Fibroblast of lung (primary cell): ENCODE measurements at regions not wholly inside any gene's neighbourhood (a gene's known extent, or its start where the extent isn't known, plus 50 kb on each side); places are given as distances from the start of the nearest gene placed in this dataset.
A peak's percentile ranks its signal among the peaks of the same experiment; 100 is the strongest.

Source experiments
- EZH2 ChIP-seq: IDR thresholded peaks from 2 replicates; pipeline ENCODE4 v1.5.1; 2012; ENCODE audit warnings: low read length, control low read depth, mild to moderate bottlenecking; ENCODE audit errors: missing control alignments
- TF ChIP-seq, protein P1 (sequence below), 2 donors: IDR thresholded peaks in 1 of 2; conservative IDR thresholded peaks in 1 of 2; 1 replicate in 1 of 2; 2 replicates in 1 of 2; pipeline ENCODE4 v1.5.1; 2011 to 2012; ENCODE audit warnings: low read length in 2 of 2, control low read depth in 1 of 2, inconsistent platforms in 1 of 2, low read depth in 1 of 2, mild to moderate bottlenecking in 1 of 2

GRCh38 chr18:34322365-34323289 is 97.9 kb upstream of the NOL4 start:
- TF ChIP-seq, protein P1, sequence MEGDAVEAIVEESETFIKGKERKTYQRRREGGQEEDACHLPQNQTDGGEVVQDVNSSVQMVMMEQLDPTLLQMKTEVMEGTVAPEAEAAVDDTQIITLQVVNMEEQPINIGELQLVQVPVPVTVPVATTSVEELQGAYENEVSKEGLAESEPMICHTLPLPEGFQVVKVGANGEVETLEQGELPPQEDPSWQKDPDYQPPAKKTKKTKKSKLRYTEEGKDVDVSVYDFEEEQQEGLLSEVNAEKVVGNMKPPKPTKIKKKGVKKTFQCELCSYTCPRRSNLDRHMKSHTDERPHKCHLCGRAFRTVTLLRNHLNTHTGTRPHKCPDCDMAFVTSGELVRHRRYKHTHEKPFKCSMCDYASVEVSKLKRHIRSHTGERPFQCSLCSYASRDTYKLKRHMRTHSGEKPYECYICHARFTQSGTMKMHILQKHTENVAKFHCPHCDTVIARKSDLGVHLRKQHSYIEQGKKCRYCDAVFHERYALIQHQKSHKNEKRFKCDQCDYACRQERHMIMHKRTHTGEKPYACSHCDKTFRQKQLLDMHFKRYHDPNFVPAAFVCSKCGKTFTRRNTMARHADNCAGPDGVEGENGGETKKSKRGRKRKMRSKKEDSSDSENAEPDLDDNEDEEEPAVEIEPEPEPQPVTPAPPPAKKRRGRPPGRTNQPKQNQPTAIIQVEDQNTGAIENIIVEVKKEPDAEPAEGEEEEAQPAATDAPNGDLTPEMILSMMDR (conservative IDR thresholded peaks at IDR 0.05 in 1 of 2, IDR thresholded peaks at IDR 0.05 in 1 of 2; ENCODE audit: low read depth in 1 of 2, low read length in 2 of 2): peak; percentile 76 to 87
- TF ChIP-seq EZH2: no peak
